GM12873 (cell line): ENCODE measurements at regions not wholly inside any gene's neighbourhood (a gene's known extent, or its start where the extent isn't known, plus 50 kb on each side); places are given as distances from the start of the nearest gene placed in this dataset.

ENCODE experiments used
- TF ChIP-seq, protein P1 (sequence below): IDR thresholded peaks from 2 replicates; pipeline ENCODE4 v1.5.1; 2012; ENCODE audit warnings: low read depth, mild to moderate bottlenecking, moderate library complexity, low read length, control low read depth; ENCODE audit not compliant: insufficient read depth; ENCODE audit errors: missing control alignments

DNA sequence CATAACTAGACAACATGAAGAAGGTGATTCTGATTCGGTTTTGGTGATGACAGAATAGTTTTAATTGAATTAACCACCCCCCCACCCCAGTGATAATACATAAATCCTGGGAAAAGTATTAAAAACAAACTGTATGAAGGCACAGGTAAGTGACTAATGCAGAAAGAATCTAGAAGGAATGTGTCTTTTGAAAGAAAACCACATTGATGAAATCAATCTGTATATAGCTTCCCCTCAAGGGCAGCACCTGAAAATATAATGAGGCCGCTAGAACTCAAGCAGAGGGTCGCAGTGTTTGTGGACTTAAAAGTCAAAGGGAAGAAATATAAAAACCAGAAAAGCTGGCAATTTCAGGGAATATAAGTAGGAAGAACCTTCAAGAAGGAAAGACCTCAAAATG lies 580.5 kb upstream of the CHORDC1 start:
- TF ChIP-seq, protein P1, sequence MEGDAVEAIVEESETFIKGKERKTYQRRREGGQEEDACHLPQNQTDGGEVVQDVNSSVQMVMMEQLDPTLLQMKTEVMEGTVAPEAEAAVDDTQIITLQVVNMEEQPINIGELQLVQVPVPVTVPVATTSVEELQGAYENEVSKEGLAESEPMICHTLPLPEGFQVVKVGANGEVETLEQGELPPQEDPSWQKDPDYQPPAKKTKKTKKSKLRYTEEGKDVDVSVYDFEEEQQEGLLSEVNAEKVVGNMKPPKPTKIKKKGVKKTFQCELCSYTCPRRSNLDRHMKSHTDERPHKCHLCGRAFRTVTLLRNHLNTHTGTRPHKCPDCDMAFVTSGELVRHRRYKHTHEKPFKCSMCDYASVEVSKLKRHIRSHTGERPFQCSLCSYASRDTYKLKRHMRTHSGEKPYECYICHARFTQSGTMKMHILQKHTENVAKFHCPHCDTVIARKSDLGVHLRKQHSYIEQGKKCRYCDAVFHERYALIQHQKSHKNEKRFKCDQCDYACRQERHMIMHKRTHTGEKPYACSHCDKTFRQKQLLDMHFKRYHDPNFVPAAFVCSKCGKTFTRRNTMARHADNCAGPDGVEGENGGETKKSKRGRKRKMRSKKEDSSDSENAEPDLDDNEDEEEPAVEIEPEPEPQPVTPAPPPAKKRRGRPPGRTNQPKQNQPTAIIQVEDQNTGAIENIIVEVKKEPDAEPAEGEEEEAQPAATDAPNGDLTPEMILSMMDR = no peak

DNA sequence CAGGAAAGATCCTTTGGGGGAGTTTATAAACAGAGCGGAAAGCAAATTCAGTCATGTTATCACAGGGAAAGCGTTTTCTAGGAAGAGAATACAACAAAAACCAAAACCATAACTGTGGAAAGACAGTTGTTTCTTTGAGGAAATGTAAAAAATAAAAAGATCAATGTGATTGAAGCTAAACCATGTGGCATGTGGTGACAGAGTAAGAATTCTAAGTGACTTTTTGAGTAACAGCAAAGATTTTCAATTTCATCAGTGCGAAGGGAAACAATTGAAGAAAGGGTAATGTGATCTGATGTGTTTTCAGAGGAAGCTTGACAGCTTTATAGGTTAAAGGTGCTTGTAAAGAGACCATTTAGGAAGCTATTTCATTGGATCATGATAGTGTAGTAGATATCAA lies 575.9 kb upstream of the CHORDC1 start:
- TF ChIP-seq, protein P1 = no peak

DNA sequence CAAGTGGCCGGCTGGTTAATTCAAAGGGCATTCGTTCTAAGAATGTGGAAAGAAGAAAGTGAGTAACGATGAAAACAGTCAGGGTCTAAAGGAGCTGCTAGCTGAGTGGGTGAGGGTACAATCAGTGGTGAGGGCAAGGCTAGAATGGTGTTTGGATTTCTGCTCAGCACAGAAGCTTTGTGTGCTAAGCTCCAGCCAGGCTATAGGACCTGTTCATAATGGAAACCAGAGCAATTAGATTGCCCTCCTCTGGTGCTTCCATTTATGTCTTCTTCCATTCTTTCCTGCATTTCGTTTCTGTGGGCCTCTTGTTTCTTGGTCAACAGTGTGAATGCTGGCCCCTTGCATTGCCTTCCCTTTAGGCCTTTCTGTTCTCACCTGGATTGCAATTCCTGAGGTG lies 572.9 kb upstream of the CHORDC1 start:
- TF ChIP-seq, protein P1 = no peak

DNA sequence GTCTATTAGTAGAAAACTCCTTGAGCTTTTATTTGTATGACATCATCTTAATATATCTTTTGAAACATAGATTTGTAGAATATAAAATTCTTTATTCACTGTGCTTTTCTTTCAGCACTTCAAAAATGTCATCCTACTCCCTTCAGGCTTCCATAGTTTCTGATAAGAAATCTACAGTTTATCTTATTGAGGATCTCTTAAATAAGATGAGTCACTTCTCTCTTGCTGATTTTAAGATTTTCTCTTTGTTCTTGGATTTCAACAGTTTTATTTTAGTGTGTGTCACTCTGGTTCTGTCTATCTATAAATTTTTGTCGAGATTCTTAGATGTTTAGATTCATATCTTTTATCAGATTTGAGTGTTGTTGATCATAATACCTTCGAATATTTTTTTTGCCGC lies 566.1 kb upstream of the CHORDC1 start:
- TF ChIP-seq, protein P1 = no peak

DNA sequence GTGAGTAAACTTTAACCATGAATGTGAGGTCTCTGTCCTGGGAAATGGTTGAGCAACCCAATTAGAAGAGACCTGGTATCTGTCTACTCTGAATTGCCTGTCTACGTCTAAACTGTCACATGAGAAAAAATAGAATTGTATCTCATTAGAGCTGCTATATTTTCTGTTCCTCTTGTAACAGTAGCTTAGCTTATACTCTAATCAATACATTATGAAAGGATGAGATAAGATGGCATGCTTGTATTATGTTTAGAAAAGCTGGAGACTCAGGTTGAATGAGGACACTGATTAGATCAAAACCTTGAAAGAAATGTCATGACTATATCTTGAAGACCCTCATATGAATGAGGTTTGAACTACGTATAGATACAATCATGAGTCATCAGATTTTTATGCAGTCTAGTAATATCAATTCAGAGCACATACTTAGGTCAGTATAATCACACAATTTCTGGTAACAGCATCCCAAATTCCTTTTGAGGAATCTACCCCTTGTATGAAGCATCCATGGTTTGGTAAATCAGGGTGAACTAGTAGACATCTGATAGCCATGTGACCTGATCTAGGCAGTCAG lies 561.5 kb upstream of the CHORDC1 start:
- TF ChIP-seq, protein P1 = no peak

DNA sequence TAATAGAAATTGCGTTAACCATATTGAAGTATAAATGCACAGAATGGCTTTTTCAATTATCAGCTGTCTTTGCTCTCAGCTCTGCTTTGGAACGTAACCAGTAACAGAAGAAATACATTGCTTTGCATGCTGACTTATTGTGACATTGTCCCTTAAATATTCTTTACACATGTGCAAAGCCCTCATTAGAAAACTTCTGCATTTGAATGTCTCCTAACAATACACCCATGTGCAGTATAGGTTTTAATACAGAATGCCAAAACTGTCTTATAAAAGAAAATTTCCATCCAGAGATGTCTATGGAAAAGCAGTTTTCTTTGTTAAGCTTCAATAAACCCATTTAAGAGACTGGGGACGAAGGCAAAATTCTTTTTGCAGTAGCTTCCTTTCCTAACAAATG lies 560.3 kb upstream of the CHORDC1 start:
- TF ChIP-seq, protein P1 = no peak

DNA sequence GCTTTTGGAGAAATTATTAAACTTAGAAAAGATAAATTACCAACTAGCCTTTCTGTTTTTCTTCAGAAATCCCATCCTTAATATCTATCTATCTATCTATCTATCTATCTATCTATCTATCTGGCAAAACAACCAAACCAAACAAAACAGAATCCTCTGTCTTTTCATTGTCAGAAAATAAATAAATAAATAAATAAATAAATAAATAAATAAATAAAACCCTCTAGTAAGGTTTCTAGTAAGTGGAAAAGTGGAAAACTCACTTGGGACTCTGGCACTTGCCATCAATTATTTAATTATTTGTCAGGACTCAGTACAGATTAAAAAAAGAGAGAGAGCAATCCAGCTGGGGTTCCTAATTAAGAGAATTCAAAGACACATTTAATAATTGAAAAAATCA lies 556.2 kb upstream of the CHORDC1 start:
- TF ChIP-seq, protein P1 = no peak
